GM04504 (cell line): ENCODE measurements at regions not wholly inside any gene's neighbourhood (a gene's known extent, or its start where the extent isn't known, plus 50 kb on each side); places are given as distances from the start of the nearest gene placed in this dataset.

ENCODE experiments used
- DNase-seq: peaks from one replicate; pipeline ENCODE4 v3.0.0-alpha.2; 2012; ENCODE audit warnings: low read depth

GRCh38 chr4:20520901-20521300 lies 179.4 kb upstream of the PACRGL start:
- no peak for DNase-seq

- peak; percentile 34 for DNase-seq
Observed at GRCh38 chr4:20528508-20528907, 171.8 kb upstream of the PACRGL start.

GRCh38 chr4:20529691-20530090 lies 170.6 kb upstream of the PACRGL start:
- DNase-seq: no peak

GRCh38 chr4:20532116-20532790 lies 168.0 kb upstream of the PACRGL start:
- DNase-seq: no peak

GRCh38 chr4:20532871-20533870 lies 167.1 kb upstream of the PACRGL start:
- DNase-seq: peak; percentile 66

GRCh38 chr4:20538905-20539304 lies 161.4 kb upstream of the PACRGL start:
- no peak for DNase-seq

- no peak for DNase-seq
Observed at GRCh38 chr4:20543131-20543530, 157.1 kb upstream of the PACRGL start.

- DNase-seq: no peak
Observed at GRCh38 chr4:20544645-20545044, 155.6 kb upstream of the PACRGL start.

GRCh38 chr4:20552004-20552403 lies 148.3 kb upstream of the PACRGL start:
- DNase-seq: no peak

- DNase-seq: no peak
Observed at GRCh38 chr4:20554134-20554533, 146.1 kb upstream of the PACRGL start.

GRCh38 chr4:20565075-20565721 lies 135.1 kb upstream of the PACRGL start:
- no peak for DNase-seq

GRCh38 chr4:20570981-20571715 lies 129.1 kb upstream of the PACRGL start:
- no peak for DNase-seq

- DNase-seq: no peak
Observed at GRCh38 chr4:20572976-20573375, 127.3 kb upstream of the PACRGL start.

- no peak for DNase-seq
Observed at GRCh38 chr4:20574986-20575385, 125.3 kb upstream of the PACRGL start.

- DNase-seq: no peak
Observed at GRCh38 chr4:20575486-20575885, 124.8 kb upstream of the PACRGL start.

GRCh38 chr4:20576861-20577260 lies 123.4 kb upstream of the PACRGL start:
- DNase-seq: no peak

GRCh38 chr4:20577702-20578101 lies 122.6 kb upstream of the PACRGL start:
- no peak for DNase-seq

- no peak for DNase-seq
Observed at GRCh38 chr4:20580907-20581306, 119.4 kb upstream of the PACRGL start.

GRCh38 chr4:20589436-20589835 lies 110.8 kb upstream of the PACRGL start:
- no peak for DNase-seq

- DNase-seq: no peak
Observed at GRCh38 chr4:20590849-20591248, 109.4 kb upstream of the PACRGL start.

GRCh38 chr4:20591571-20591970 lies 108.7 kb upstream of the PACRGL start:
- no peak for DNase-seq

GRCh38 chr4:20592013-20592412 lies 108.2 kb upstream of the PACRGL start:
- DNase-seq: no peak
